ENCODE measurements at regions not wholly inside any gene's neighbourhood (a gene's known extent, or its start where the extent isn't known, plus 50 kb on each side); places are given as distances from the start of the nearest gene placed in this dataset.

DNA sequence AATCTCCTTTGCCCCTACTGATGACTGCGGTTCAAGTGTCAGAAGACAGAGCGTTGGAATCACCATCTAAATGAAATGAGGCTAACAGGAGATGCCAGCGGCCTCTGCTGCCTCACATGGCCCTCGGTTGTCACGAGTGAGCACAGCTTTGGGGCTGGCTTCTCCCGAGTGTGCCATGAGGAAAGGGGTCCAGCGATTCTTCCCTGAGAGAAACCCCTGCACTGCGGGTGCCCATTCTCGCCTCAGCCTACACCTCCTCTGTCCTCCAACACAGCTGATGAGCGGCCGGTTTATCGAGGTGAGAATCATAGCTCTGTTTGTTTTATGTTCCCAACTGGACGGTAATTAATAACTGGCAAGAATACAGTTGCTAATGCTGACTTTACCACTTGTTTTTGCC is 144.7 kb upstream of the RPS6KA2 start:
- no peak for FAIRE-seq

DNA sequence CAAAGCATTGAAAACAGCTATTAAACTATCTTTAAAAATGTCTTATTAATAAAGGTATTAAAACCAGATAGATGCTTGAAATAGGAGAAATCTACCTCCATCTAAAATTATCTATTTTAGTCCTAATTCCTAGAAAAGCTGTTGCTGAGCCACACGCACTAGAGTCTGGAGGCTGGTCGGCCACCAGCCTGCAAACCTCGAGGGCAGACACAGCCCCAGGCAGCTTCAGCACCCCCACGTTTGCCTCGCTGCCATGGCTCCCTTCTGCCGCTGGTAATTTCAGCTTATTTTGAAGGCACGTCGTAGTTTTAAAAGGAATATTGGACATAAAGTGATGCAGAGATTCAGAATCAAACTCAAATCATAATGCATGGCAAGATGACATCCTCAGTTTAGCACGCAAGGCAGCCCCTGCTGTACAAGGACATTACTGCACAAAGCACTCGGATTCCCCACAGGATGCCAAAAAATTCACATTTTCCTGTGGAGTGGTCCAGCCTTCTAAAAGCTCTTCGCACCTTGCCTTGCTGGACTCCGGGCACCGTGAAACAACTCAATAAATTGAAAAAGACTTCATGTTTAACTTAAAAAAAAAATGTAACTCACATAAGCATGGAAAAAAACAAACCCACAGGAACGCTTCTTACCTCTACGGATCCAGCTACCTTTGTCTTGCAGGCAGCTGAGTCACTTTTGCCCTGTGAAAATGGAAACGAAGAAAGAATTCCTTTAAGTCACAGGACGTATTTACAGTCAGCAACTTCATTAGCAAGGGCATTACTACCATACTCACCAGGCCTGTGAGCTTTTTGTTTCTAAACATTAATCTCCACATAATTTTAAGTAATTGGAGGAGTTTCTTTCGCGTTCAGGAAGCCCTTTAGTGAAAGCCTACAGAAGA is 143.4 kb upstream of the RPS6KA2 start:
- no peak for FAIRE-seq

DNA sequence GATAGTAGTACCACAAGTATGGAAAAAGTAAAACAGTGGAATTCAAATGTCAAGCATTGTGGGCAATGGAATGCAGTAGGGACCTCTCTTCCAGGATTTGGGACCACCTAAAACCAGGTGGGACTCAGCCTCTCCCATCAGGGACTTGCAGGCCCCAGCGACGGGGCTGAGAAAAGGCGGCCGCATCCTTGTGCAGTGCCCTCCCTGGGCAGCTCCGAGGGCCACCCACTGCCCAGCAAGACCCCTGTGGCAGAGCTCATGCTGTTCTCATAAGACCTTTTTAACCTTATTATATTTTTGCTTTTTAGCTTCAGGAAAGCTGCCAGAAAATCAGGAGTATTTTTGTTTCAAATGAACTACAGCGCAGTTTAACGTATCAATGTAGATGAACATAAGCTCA is 142.6 kb upstream of the RPS6KA2 start:
- no peak for FAIRE-seq

DNA sequence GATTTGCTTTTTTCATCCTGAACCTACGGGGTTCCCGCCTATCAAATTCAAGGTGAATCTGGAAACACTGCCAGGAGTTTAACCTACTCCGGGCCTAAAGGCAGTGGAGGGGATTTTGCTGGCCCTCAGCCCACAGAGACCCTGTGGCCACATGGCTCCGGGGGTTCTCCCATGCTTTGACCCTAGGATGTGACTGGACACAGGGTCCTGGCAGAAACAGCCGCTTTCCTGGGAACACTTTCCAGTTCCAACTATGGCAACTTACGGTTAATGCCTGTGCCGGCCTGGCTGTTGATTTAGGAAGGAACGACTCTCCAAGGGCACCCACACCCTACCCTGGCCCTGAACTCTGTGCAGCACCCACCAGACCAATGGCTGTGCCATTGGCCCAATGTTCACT is 141.7 kb upstream of the RPS6KA2 start:
- no peak for FAIRE-seq

DNA sequence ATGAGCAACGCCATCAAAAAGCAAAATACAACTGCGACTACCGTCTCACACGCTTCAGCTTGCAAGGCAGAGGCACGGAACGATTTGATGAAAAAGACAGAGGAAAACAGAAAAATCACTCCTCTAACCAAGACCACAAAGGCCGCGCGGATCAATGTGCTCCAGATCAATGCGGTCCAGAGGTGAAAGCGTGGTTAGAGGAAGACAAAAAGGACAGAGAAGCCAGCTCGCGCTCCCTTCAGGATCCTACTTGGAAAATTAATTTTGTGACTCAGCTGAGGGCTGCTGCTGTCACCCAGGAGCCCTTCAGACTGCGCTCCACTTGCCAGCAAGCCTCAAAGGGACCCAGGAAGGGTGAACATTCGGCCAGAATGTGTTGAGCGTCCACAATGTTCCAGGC is 140.2 kb upstream of the RPS6KA2 start:
- FAIRE-seq, result no peak

DNA sequence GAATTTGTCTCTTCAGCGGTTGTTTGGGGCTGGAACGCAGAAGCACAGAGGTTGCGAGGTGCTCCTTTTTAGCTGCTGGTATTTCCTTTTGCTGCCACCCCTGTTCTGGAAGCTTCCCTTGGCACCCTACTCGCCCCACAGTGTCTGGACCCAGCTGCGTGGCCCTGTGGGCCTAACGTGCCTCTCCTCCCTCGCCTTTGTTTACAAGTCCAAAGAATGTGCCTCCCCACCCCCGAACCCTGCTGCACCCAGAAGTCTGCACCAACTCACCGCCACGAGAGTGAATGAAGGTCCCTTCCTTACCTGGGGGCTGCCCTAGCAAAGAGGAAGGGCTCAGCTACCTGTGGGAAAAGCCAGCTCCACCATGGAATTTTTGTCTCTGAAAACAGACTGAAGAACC is 139.7 kb upstream of the RPS6KA2 start:
- no peak for FAIRE-seq

DNA sequence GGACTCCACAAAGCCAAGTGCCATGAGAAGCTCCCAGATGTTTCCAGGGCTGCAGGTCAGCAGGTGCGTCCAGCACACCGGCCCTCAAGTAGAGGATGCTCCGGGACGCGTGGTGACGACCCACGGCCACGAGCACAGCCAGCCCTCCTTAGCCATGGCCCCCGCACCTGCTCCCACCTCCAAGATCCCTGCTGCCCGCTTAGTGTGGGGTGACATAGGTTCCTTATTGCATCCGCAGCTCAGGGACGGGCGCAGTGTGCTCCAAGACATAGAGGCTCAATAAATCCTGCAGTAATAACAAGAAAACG is 138.1 kb upstream of the RPS6KA2 start:
- FAIRE-seq, result no peak

DNA sequence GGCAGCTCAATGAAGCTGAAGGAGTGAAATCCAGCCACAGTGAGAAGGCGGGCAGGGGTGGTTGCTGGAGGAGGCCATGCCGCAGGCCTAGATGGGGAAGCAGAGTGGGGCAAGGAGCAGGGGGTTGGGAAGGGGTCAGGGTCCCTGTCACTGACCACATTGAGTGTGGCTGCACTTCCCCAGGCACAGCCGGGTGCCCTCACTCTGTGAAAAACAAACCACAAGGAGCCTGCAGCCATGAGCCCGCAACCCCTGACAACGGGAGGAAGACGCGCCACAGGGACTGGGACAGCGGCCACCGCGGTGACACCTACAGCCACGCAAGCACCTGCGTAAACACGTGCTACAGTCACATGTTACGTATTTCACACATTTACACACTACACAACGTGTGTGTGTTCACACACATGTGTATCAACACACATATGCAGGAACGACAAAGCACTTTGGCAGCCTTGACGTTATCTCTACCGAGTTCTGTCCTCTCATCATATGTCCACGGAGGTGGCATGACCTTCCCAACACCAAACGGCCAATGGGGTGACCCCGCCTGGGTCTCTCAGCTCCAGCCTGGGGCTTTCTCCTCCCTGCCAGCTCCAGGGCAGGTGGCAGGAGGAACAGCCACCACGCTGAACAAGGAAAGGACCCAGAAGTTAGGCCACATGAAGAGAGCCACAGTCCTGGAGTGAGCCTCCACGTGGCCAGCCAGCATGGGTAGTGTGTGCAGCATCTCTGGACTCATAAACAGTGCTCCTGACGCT is 137.6 kb upstream of the RPS6KA2 start:
- no peak for FAIRE-seq

DNA sequence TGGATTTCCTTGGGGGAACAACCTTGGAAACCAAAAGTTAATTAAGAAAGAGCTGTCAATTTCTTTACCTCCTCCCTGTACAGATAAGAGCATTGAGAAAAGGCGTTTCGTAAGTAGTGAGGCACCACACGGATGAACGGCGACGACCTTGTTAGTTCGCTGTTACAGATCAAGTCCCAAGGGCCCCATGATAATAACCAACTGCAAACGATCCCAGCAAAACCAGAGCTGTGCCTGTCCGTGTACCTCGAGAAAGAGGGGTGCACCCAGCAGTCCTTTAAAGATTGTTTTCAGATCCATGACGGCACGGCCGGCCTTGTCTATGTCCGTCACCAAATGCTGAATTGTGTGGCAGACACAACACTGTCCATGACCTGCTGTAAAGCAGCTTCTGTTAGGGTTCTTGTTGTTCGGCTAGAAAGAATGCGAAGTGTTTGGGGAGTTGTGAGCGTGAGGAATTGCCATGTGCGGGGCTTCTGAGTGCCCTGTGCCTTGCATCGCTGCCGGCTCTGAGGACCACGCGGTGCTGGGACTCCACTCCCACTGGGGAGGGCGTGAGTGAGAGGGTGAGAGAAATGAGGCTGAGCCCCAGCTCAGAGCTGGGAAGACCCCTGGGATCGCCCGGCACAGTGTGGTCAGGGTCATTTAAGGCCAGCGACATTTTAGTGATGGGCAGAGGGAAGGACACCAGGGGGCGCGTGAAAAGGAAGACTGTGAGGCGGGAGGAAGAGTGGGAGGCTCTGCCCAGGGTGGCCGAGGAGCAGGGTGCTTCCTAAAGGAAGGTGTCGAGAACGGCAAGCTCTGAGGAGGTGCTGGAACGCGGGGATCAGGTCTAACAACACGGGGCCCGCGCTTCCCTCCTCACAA is 136.8 kb upstream of the RPS6KA2 start:
- FAIRE-seq, result no peak

DNA sequence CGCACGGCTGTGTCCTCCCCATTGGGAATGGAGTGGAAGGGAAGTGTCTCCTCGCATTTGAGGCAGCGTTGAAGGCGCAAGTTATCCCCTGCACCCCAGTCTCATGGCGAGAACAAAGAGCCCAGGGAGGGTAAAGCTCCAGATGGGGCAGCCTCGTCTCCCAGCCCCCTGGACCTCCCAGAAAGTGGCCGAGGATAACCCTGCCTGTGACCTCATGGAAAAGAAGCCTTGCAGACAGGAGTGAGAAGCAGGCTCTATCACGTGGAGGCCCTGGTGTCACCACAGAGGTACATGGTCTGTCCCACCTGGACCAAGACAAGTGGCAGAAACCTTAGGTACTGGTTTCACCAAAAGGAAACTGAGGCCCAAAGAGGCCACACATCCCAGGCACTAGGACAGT is 134.8 kb upstream of the RPS6KA2 start:
- FAIRE-seq, result no peak

DNA sequence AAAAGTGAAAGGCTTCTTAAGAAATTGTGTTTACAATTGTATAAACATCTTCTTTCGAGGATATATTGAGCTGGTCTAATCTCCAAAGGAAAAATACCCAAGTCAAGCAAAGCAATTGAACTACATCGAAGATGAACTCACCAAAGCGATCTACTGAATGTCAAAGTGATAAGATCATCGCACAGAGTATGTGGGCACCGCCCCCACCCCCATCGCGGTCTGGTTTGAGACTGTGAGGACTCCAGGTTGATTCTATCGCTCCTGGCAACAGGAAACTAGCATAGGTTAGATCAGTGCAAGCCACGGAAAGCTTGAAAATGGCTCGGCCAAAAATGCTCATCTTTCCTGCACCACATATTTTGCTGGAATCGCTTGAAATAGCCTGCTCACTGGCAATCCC is 133.2 kb upstream of the RPS6KA2 start:
- FAIRE-seq, result no peak

DNA sequence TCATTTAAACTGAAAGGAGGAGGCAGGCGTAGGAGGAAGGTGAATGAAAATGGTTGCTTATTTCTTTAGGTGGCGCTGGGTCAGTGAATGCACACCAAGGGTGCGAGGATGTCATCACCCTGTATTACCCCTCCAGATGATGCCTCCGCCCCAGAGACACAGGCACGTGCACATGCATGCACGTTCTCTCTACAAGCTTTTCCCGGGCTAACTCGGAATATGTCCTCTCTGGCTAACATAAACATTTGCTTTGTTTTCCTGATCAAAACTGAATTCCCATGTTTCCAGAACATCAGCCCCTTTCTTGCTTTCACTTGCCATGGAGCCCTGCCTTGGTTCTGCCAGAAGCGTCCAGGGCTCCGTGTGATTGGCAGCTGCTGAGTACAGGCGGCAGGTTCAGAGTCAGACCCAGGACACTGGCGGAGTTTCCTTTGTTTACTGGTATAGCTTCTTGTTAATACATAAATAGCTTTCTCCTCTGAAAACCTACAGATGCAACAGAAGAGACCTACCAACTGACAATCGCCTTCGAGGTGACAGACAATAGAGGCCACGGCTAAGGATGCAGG is 131.2 kb upstream of the RPS6KA2 start:
- FAIRE-seq, result no peak

DNA sequence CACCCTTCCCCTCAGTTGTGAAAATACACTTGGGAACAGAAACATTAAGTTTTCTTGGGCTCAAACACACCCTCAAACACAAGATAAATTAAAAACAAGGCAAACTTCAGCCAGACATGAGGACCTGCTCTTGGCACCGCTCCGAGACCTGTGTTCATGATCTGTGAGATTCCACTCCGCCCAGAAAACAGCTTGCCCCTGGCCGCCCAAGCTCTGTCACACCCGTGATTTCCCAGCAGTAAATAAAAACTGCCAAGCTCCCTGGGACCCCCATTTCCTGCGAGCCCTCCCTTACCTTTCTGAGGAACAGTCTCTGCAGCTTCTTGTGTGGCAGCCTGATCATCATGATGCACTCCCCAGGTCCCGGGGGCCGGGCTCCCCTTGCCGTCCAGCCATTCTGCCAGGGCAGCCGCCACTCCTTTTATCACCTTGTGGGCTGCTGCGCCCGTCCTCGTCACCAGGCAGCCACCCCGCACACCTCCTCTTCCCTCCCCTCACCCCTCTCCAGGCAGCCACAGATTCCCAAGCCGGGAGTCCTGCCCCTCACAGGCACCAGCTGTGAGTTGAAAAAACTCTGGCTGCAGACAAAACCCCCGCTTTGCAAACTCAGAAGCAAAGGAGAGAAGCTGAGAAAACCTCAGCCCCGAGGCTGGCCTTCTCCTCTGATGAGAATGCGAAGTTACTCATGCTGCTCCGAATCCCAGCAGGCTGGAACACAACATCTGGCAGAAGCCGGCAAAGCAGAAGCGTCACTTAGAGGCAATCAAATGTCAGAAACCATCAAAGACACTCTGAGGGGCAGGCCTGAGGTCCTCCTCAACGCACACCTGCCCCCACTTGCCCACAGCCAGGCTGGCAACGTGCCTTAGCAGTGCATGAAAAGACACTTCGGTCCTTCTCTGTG is 130.4 kb upstream of the RPS6KA2 start:
- no peak for FAIRE-seq

DNA sequence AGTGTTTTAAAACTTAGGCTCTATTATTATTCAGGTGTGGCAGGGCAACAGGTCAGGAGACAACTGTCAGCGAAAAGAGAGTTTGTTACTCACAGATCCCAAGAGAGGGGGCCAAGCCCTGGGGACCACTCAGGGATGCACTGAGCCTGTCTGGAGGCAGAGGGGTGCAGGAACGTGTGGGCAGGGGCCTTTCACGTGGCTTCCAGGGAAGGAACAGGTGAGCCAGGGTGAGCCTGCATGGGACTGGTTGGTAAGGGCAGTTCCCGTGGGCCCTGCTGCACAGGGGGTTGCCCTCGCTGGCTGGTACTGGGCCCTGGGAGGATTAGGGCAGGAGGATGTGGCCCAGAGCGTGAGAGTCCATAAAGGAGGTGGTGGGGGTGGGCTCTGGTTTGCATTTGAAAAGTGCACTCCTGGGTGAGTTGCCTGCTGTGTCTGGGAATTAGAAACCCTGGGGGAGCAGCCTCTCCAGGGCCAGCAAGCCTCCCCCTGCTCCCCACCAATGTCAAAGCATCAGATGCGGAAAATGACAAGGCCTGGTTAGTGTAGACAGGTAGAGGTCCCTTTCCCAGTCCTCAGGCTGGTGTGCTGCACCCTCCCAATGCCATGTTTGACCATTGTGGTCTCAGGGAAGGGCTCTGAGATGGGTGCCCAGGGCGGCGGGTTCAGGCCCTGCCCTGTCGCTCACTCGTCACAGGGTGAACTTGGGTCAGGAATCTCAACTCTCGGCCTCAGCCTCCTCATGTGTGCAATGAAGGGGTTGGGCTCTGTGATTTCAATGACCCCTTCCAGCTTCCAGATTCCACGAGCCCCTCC is 127.4 kb upstream of the RPS6KA2 start:
- FAIRE-seq, result no peak

DNA sequence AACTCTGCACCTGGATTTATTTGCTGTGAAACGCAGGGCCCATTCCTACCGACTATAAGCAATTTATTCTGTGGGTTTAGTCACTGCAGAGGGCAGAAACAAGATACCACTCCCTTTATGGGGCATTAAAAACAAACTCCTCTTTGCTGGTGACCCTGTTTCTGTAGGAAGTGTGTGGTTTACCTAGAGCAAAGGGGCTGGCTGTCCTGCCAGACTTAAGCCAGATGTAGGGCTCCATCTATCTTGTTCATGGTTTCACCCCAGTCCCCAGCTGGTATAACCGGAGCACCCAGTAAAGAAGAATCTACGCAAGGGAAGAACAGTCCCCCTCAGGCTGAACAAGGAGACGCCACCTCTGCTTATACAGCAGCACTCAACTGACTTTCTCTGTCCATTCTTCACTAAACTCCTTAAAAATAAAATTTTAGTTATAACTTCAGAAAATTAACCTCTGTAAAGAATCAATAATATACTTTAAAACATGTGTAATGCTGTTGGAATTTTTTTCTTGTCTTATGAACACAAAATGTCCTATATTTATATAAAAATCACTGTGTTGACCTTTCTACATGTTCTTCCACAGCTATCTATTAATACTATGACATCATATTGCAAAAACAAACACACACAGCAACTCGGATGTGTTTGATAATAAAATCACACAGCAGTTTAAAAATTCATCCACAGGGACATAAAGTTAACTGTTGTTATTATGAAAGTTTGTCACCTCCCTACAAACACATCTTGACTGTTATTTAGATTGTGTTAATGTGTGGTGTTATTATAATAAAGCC is 126.1 kb upstream of the RPS6KA2 start:
- FAIRE-seq, result no peak

DNA sequence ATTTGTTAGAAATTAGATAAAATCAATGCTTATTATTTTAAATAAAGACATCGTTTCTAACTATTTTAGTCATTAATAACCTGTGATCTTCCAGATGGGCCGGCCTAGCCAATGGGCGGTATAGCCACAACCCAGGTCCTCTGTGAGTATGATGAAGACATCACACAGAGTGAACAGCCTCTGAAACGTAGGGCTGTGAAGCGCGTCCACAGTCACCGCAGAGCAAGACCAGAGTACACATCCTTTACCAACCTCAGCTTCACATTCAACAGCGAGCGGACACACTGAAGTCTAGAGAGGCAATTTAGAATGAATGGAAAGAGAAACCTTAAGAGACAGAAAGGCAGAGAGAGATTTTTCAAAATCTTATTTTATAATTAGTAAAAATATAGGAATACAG is 125.0 kb upstream of the RPS6KA2 start:
- FAIRE-seq, result no peak

DNA sequence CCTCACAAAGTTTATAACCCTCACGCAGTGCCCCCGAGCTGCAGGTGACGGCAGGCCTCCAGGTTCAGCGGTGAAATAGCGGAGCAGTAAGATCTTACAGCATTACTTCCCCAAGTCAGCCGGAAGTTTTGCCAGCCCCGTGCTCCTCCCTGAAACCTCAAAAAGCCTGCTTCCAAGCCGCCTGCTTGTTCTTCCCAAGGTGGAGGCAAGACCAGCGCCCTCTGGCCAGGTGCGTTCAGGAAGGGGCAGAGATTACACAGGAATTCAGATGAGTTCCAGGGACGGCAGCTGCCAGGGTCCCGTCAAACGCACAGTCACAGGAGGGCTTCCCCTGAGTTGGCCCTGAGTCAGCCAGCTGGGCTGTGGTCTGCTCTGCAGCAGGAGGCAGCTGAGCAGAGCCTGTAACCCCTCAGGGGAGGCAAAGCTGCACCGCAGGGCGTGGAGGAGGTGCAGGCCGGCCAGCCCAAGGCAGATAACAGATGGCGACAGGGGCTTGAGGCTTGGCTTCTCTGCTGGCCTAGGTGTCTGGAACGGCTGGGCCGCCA is 124.1 kb upstream of the RPS6KA2 start:
- no peak for FAIRE-seq

DNA sequence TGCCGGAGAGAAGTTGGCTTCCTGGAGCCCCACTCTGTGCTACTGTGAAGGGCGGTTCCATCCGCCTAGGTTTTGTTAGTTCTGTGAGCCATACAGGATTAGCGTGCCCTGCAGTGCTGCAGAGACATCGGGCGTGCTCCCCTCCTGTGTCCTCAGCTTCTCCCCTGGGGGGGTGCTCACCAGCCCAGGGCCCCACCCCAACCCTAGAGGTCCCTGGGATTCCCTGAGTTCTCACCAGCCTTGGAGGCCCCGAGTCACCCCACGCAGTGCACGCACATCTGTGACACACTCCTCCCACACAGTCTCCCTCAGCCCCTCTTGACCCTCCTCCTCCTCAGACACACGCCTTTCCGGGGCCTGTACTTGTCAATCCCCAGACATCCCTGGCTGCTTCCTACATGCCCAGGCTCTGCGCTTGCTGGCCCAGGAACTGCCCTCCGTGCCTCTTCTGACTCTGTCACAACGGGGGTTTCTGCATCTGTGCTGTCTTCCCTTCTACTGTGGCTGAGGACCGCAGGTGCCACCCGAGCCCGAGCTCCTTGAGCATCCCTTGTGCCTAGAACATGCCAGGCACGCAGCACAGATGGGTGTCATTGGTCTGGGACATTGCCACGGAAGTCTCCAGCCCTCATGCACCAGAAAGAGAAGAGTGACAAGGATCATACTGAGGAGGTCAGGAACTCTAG is 123.2 kb upstream of the RPS6KA2 start:
- no peak for FAIRE-seq

DNA sequence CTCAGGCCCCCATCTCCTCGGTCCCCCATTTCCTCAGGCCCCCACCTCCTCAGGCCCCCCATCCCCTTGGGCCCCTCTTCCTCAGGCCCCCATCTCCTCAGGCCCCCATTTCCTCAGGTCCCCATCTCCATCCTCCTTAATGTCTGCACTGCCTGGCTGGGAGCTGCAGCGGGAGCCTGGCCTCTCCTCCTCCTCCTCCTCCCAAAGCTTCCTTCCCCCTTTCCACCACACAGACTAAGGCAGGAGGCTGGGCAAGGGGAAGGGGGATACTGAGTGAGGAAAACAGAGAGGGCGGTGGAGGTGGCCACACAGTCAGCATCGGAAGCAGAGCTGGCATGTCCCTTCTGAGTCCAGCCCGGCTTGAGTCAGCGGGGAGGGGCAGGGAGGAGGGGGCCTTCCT is 122.6 kb upstream of the RPS6KA2 start:
- FAIRE-seq, result no peak
